HEK293T (cell line): ENCODE measurements at regions not wholly inside any gene's neighbourhood (a gene's known extent, or its start where the extent isn't known, plus 50 kb on each side); places are given as distances from the start of the nearest gene placed in this dataset.

ENCODE experiments used
- BHLHE40 ChIP-seq: fragments of 450-650 bp; IDR thresholded peaks from 2 replicates; pipeline ENCODE4 v1.6.1; 2016; ENCODE audit warnings: mild to moderate bottlenecking, moderate library complexity, borderline replicate concordance
- FOXA1 ChIP-seq: fragments of 450-650 bp; IDR thresholded peaks from 2 replicates; pipeline ENCODE4 v1.6.1; 2016; ENCODE audit warnings: mild to moderate bottlenecking
- L3MBTL2 ChIP-seq: fragments of 450-650 bp; conservative IDR thresholded peaks from 2 replicates; pipeline ENCODE4 v1.6.1; 2016; ENCODE audit warnings: mild to moderate bottlenecking
- SP1 ChIP-seq: fragments of 450-650 bp; IDR thresholded peaks from 2 replicates; pipeline ENCODE4 v1.6.1; 2017

GRCh38 chr2:146258071-146258470 is 1586.8 kb upstream of the ACVR2A start:
- TF ChIP-seq BHLHE40 = no peak
- TF ChIP-seq L3MBTL2 = no peak
- TF ChIP-seq SP1 = no peak
- no peak for TF ChIP-seq FOXA1
